ENCODE measurements at regions not wholly inside any gene's neighbourhood (a gene's known extent, or its start where the extent isn't known, plus 50 kb on each side); places are given as distances from the start of the nearest gene placed in this dataset.

DNA sequence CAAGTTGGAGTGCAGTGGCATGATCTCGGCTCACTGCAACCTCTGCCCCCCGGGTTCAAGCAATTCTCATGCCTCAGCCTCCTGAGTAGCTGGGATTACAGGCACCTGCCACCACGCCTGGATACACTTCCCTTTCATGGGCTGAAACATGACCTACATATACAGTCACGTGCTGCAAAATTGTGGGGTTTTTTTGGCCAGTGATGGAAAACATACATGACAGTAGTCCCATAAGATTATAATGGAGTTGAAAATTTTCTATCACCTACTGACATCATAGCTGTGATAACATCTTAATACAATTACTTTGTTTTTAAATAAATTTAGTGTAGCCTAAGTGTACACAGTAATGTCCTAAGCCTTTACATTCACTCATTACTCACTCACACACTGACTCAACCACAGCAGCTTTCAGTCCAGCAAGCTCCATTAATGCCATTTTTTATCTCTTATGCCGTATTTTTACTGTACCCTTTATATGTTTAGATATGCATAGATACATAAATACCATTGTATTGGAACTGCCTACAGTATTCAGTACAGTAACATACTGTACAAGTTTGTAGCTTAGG lies 79.9 kb upstream of the TMEM196 start:
- no peaks in the 10 kb centered on the region for H3K9me2 ChIP-seq (replicated peaks; ENCODE audit: insufficient read depth, low read length)
- H3K9ac ChIP-seq (ENCODE audit: low read length): no peak overlapping the region
- no peak overlapping the region for H2AFZ ChIP-seq (ENCODE audit: low read depth, low read length, severe bottlenecking)
- H3K4me2 ChIP-seq (ENCODE audit: low read depth, low read length, poor library complexity, severe bottlenecking): no peak overlapping the region
- no peaks in the 10 kb centered on the region for H4K20me1 ChIP-seq (ENCODE audit: low read depth, low read length)
- TF ChIP-seq, protein P1, sequence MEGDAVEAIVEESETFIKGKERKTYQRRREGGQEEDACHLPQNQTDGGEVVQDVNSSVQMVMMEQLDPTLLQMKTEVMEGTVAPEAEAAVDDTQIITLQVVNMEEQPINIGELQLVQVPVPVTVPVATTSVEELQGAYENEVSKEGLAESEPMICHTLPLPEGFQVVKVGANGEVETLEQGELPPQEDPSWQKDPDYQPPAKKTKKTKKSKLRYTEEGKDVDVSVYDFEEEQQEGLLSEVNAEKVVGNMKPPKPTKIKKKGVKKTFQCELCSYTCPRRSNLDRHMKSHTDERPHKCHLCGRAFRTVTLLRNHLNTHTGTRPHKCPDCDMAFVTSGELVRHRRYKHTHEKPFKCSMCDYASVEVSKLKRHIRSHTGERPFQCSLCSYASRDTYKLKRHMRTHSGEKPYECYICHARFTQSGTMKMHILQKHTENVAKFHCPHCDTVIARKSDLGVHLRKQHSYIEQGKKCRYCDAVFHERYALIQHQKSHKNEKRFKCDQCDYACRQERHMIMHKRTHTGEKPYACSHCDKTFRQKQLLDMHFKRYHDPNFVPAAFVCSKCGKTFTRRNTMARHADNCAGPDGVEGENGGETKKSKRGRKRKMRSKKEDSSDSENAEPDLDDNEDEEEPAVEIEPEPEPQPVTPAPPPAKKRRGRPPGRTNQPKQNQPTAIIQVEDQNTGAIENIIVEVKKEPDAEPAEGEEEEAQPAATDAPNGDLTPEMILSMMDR (IDR thresholded peaks at IDR 0.05; ENCODE audit: insufficient read depth, low read length, poor library complexity, severe bottlenecking): no peak
- no peak for TF ChIP-seq EZH2phosphoT487 (conservative IDR thresholded peaks at IDR 0.05; ENCODE audit: low read length)
- H3F3A ChIP-seq (ENCODE audit: insufficient read depth): no peaks in the 10 kb centered on the region
- H3K4me3 ChIP-seq (ENCODE audit: insufficient read depth, low read length, poor library complexity, severe bottlenecking): no peak overlapping the region
- no peaks in the 10 kb centered on the region for H3K9me3 ChIP-seq (ENCODE audit: insufficient read depth, low read length)
- no peaks in the 10 kb centered on the region for H3K36me3 ChIP-seq (ENCODE audit: low read length)
- H3K79me2 ChIP-seq (ENCODE audit: insufficient read depth, low read length): no peaks in the 10 kb centered on the region
- no peaks in the 10 kb centered on the region for H3K27me3 ChIP-seq (ENCODE audit: low read length)
- H3K27ac ChIP-seq (ENCODE audit: low read depth, low read length): no peak overlapping the region

DNA sequence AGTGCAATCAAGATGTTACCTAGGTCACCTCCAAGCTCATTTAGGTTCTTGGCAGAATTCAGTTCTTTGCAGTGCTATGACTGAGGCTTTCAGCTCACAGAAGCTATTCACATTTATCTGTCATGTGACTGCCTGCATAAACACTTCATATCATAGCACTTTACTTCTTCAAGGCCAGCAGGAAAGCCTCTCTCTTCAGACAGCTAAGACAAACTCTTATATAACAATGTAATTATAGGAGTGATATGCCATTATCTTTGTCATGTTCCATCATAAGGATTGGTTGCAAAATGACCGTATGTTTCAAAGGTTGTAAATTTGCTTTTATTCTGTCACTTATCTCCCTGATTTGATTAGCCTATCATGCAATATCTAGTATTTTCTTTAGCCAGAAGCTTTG lies 78.8 kb upstream of the TMEM196 start:
- no peaks in the 10 kb centered on the region for H3K36me3 ChIP-seq (ENCODE audit: low read length)
- no peaks in the 10 kb centered on the region for H3K27me3 ChIP-seq (ENCODE audit: low read length)
- H4K20me1 ChIP-seq (ENCODE audit: low read depth, low read length): no peaks in the 10 kb centered on the region
- no peak overlapping the region for H2AFZ ChIP-seq (ENCODE audit: low read depth, low read length, severe bottlenecking)
- no peaks in the 10 kb centered on the region for H3F3A ChIP-seq (ENCODE audit: insufficient read depth)
- H3K79me2 ChIP-seq (ENCODE audit: insufficient read depth, low read length): no peaks in the 10 kb centered on the region
- no peak overlapping the region for H3K9ac ChIP-seq (ENCODE audit: low read length)
- H3K4me3 ChIP-seq (ENCODE audit: insufficient read depth, low read length, poor library complexity, severe bottlenecking): no peak overlapping the region
- TF ChIP-seq, protein P1 (IDR thresholded peaks at IDR 0.05; ENCODE audit: insufficient read depth, low read length, poor library complexity, severe bottlenecking): no peak
- no peak for TF ChIP-seq EZH2phosphoT487 (conservative IDR thresholded peaks at IDR 0.05; ENCODE audit: low read length)
- no peak overlapping the region for H3K4me2 ChIP-seq (ENCODE audit: low read depth, low read length, poor library complexity, severe bottlenecking)
- no peaks in the 10 kb centered on the region for H3K9me2 ChIP-seq (replicated peaks; ENCODE audit: insufficient read depth, low read length)
- no peaks in the 10 kb centered on the region for H3K9me3 ChIP-seq (ENCODE audit: insufficient read depth, low read length)
- H3K27ac ChIP-seq (ENCODE audit: low read depth, low read length): no peak overlapping the region

DNA sequence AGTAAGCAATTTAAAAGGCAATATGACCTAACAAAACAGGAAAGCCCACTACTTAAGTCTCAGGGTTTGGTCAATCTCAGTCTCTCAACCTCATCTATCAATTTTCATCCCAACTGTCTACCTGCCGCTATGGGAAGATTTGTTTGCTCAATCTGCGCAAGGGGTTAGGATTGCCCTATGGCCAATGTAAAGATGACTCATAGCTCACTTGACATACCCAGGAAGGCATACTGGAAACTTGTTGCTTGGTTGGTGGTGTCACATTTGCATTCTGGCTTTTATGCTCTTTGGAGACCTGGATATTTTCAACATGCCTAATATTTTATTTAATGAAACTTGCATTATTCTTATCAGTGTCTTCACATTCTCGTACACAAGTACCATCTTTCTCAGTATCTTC lies 78.1 kb upstream of the TMEM196 start:
- Histone ChIP-seq H3K27ac (ENCODE audit: low read depth, low read length) (no peak overlapping the region), H2AFZ (ENCODE audit: low read depth, low read length, severe bottlenecking) (no peak overlapping the region), H3K4me3 (ENCODE audit: insufficient read depth, low read length, poor library complexity, severe bottlenecking) (no peak overlapping the region), H3K79me2 (ENCODE audit: insufficient read depth, low read length) (no peaks in the 10 kb centered on the region), H3K9me3 (ENCODE audit: insufficient read depth, low read length) (no peaks in the 10 kb centered on the region), H3K9ac (ENCODE audit: low read length) (no peak overlapping the region), H4K20me1 (ENCODE audit: low read depth, low read length) (no peaks in the 10 kb centered on the region), H3K4me2 (ENCODE audit: low read depth, low read length, poor library complexity, severe bottlenecking) (no peak overlapping the region), H3K27me3 (ENCODE audit: low read length) (no peaks in the 10 kb centered on the region), H3K36me3 (ENCODE audit: low read length) (no peaks in the 10 kb centered on the region), H3F3A (ENCODE audit: insufficient read depth) (no peaks in the 10 kb centered on the region), H3K9me2 (replicated peaks; ENCODE audit: insufficient read depth, low read length) (no peaks in the 10 kb centered on the region)
- TF ChIP-seq, protein P1 (IDR thresholded peaks at IDR 0.05; ENCODE audit: insufficient read depth, low read length, poor library complexity, severe bottlenecking): no peak
- TF ChIP-seq EZH2phosphoT487 (conservative IDR thresholded peaks at IDR 0.05; ENCODE audit: low read length): no peak

Data from SU-DHL-6 (cell line).